IPS-15b (cell line): ENCODE measurements at regions not wholly inside any gene's neighbourhood (a gene's known extent, or its start where the extent isn't known, plus 50 kb on each side); places are given as distances from the start of the nearest gene placed in this dataset.
"Not testable (repeated sequence)": the region's sequence is repeated elsewhere in the genome, so short reads cannot be mapped to it uniquely, and the experiment has no call there.

Experiments
- H3K27me3 ChIP-seq: one replicate; pipeline ENCODE4 v1.6.1; 2013; ENCODE audit warnings: low read length; ENCODE audit not compliant: control insufficient read depth, insufficient read depth
- H3K36me3 ChIP-seq: one replicate; pipeline ENCODE4 v1.6.1; 2013; ENCODE audit warnings: low read length; ENCODE audit not compliant: control insufficient read depth, insufficient read depth
- H3K4me1 ChIP-seq: one replicate; pipeline ENCODE4 v1.6.1; 2013; ENCODE audit warnings: mild to moderate bottlenecking, low read length; ENCODE audit not compliant: control insufficient read depth, insufficient read depth
- H3K4me3 ChIP-seq: one replicate; pipeline ENCODE4 v1.5.1; 2013; ENCODE audit warnings: low read depth, low read length
- H3K9ac ChIP-seq: one replicate; pipeline ENCODE4 v1.6.1; 2013; ENCODE audit warnings: low read depth, mild to moderate bottlenecking, low read length
- H3K9me3 ChIP-seq: one replicate; pipeline ENCODE4 v1.6.1; 2013; ENCODE audit warnings: mild to moderate bottlenecking, low read length; ENCODE audit not compliant: control insufficient read depth, insufficient read depth

- not testable (repeated sequence) for H3K9me3 ChIP-seq, H3K36me3 ChIP-seq, H3K4me1 ChIP-seq, H3K9ac ChIP-seq, H3K27me3 ChIP-seq, H3K4me3 ChIP-seq
Observed at GRCh38 chr16:34001184-34001583, 541.8 kb downstream of the TP53TG3F start.

GRCh38 chr16:34001961-34002360 lies 542.5 kb downstream of the TP53TG3F start:
- H3K27me3 ChIP-seq, H3K4me1 ChIP-seq, H3K9ac ChIP-seq, H3K36me3 ChIP-seq, H3K4me3 ChIP-seq, H3K9me3 ChIP-seq: not testable (repeated sequence)

GRCh38 chr16:34014841-34015820 lies 555.7 kb downstream of the TP53TG3F start:
- not testable (repeated sequence) for H3K4me1 ChIP-seq, H3K9me3 ChIP-seq, H3K27me3 ChIP-seq, H3K9ac ChIP-seq, H3K36me3 ChIP-seq, H3K4me3 ChIP-seq

GRCh38 chr16:34018277-34018676 lies 558.9 kb downstream of the TP53TG3F start:
- H3K9me3 ChIP-seq, H3K4me1 ChIP-seq, H3K4me3 ChIP-seq, H3K27me3 ChIP-seq, H3K9ac ChIP-seq, H3K36me3 ChIP-seq: not testable (repeated sequence)

- Histone ChIP-seq H3K4me3 (no peak overlapping the region), H3K9ac (no peak overlapping the region), H3K27me3 (no peaks in the 10 kb centered on the region), H3K36me3 (no peaks in the 10 kb centered on the region), H3K4me1 (no peaks in the 10 kb centered on the region), H3K9me3 (no peaks in the 10 kb centered on the region)
Observed at GRCh38 chr16:34050787-34051320, 591.4 kb downstream of the TP53TG3F start.

GRCh38 chr16:34054137-34054536 lies 594.7 kb downstream of the TP53TG3F start:
- Histone ChIP-seq H3K27me3 (no peaks in the 10 kb centered on the region), H3K36me3 (no peaks in the 10 kb centered on the region), H3K9ac (no peak overlapping the region), H3K4me3 (no peak overlapping the region), H3K9me3 (no peaks in the 10 kb centered on the region), H3K4me1 (no peaks in the 10 kb centered on the region)

- no peaks in the 10 kb centered on the region for H3K36me3 ChIP-seq
- H3K9ac ChIP-seq: no peak overlapping the region
- H3K4me3 ChIP-seq: no peak overlapping the region
- no peaks in the 10 kb centered on the region for H3K9me3 ChIP-seq
- no peaks in the 10 kb centered on the region for H3K4me1 ChIP-seq
- H3K27me3 ChIP-seq: no peaks in the 10 kb centered on the region
Observed at GRCh38 chr16:34054969-34055368, 595.6 kb downstream of the TP53TG3F start.

- H3K36me3 ChIP-seq, H3K4me1 ChIP-seq, H3K9ac ChIP-seq, H3K27me3 ChIP-seq, H3K4me3 ChIP-seq: not testable (repeated sequence)
- peaks cover 43% of the 10 kb centered on the region for H3K9me3 ChIP-seq
Observed at GRCh38 chr16:34062620-34063253, 603.3 kb downstream of the TP53TG3F start.

- H3K36me3 ChIP-seq, H3K27me3 ChIP-seq, H3K4me1 ChIP-seq, H3K9ac ChIP-seq, H3K4me3 ChIP-seq: not testable (repeated sequence)
- H3K9me3 ChIP-seq: peaks cover 43% of the 10 kb centered on the region
Observed at GRCh38 chr16:34063498-34064157, 604.2 kb downstream of the TP53TG3F start.

- peaks cover 50% of the 10 kb centered on the region for H3K9me3 ChIP-seq
- H3K4me3 ChIP-seq, H3K27me3 ChIP-seq, H3K36me3 ChIP-seq, H3K9ac ChIP-seq, H3K4me1 ChIP-seq: not testable (repeated sequence)
Observed at GRCh38 chr16:34064602-34065001, 605.2 kb downstream of the TP53TG3F start.

- H3K36me3 ChIP-seq, H3K27me3 ChIP-seq, H3K9ac ChIP-seq, H3K4me3 ChIP-seq, H3K4me1 ChIP-seq: not testable (repeated sequence)
- peaks cover 24% of the 10 kb centered on the region for H3K9me3 ChIP-seq
Observed at GRCh38 chr16:34069731-34070130, 610.3 kb downstream of the TP53TG3F start.
